Stimulated activated CD8-positive, alpha-beta memory T cell treated with anti-CD3 and anti-CD28 coated beads, Interleukin-7, amount 100 ng/mL, for 1 hour (primary cell): ENCODE measurements at regions not wholly inside any gene's neighbourhood (a gene's known extent, or its start where the extent isn't known, plus 50 kb on each side); places are given as distances from the start of the nearest gene placed in this dataset.
A peak's percentile ranks its signal among the peaks of the same experiment; 100 is the strongest.

Source experiments
- DNase-seq, 2 donors: peaks; one replicate each; pipeline ENCODE4 v3.0.0-alpha.2; 2020; ENCODE audit warnings: low read depth in 2 of 2

- no peak for DNase-seq
Measured at GRCh38 chr17:77321649-77322513, 181.1 kb downstream of the SEC14L1 start.

GRCh38 chr17:77322514-77323412 lies 182.0 kb downstream of the SEC14L1 start:
- DNase-seq: no peak

DNA sequence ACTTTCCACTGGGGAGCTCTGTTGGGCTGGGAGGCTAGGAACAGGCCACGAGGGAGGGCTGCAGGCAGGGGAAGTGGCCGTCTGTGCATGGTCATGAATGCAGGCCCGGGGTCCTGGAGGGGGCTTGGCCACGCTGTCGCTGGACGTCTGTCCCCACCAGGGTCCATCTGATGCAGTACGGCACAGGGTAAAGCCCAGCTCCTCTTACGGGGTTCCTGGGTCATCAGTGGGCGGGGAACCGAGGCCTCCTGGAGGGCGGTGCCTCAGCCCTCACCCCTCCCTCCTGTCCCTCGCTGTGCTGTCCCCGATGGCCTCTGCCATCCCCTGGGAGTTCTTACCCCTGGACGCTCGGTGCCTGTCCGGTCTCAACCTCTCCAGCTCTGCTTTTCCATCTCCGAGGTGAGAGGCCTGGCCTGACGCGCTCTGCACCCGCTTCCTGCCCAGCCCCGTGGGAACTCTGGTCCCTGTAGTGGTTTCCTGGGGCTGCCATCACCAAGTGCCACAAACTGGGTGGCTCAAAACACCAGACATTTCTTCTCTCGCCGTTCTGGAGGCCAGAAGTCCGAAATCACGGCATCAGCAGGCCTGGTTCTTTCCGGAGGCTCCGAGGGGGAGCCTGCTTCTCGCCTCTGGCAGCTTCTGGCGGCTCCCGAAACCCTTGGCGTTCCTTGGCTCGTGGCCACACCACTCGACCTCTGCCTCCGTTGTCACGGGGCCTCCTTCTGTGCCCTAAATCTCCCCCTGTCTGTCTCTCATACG lies 182.8 kb downstream of the SEC14L1 start:
- no peak for DNase-seq

- DNase-seq: no peak
Measured at GRCh38 chr17:77324227-77324626, 183.5 kb downstream of the SEC14L1 start.

- DNase-seq: no peak
Measured at GRCh38 chr17:77325577-77326075, 184.9 kb downstream of the SEC14L1 start.

DNA sequence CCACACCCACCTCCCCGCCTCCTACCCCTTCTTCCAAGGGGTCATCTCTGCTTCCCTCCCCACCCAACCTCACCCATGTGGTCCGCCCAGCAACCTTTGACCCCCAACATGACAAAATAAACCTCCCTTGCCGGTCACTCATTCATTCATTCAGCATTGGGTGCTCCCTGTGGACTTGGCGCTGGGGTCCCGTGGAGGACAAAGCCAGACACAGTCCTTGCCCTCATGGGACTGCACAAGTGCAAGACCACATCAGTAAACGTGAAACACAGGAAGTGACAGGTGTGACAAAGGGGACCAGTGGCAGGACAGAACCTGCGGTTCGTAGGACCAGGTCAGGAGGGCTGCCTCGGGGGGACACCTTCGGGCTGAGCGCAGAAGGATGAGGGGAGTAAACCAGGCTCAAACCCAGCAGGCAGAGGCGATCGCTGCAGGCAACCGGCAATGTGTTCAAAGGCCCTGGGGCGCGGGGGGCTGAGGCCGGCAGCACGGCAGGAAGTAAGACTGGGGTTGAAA lies 185.4 kb downstream of the SEC14L1 start:
- no peak for DNase-seq

DNA sequence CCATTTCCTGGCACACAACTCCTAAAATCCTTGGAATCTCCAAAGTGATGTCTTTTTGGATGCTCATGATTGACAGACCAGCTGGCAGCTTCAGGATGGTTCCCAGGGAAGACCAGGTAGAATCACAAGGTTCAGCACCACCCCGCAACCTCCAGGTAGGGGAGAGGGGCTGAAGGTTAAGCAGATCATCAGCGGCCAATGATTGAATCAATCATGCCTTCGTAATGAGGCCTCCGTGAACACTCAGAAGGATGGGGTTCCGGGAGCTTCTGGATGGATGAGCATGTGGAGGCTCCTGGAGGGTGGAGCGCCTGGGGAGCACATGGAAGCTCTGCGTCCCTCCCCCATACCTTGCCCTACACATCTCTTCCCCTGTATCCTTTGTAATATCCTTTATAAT lies 185.9 kb downstream of the SEC14L1 start:
- no peak for DNase-seq

DNA sequence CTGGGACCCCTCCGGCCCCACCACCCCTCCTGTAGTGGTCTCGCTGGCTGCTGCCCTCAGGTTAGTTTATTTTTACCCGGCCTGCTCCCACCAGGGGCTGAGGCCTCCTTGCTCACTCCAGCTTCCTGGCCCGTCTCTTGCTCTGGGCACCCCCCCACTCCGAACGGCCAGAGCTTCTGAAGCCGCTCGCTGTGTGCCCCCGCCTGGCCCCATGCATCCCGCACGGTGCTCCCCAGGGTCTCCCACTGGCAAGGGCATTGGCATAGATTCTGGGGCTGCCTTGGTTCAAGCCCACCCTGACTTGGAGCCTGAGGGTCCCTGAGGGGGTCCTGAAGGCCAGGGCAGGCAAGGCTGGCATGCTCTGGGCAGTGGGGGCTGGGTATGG lies 186.4 kb downstream of the SEC14L1 start:
- no peak for DNase-seq

DNA sequence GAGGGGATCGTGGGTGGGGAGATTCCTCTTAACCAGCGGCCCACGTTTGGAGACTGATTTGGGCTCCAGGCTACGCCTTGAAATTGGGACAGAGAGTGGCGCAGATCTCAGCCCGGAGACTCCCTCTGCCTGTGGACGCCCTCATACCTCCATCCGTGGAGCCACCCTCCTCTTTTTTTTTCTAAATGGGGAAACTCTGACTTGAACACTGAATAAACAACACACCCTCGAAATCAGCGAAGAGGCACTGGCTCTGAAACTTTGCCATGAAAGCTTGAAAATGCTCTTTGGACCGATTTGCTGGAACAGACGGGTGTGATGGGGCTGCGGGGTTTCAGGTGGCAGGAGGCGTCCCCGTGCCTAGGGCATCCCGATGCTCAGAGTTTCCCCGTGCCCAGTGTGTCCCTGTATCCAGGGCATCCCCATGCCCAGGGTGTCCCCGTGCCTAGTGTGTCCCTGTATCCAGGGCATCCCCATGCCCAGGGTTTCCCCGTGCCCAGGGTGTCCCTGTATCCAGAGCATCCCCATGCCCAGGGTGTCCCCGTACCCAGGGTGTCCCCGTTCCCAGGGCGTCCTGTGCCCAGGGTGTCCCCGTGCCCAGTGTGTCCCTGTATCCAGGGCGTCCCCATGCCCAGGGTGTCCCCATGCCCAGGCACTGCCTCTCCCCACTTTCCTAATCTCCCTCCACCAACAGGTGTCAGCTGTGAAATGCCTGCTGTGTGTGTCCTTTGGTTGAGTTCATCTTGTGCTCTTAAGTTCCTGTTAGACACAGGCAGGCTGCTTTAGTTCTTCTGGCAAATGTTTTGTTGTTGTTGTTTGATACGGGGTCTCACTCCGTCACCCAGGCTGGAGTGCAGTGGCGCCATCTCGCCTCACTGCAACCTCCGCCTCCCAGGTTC lies 187.0 kb downstream of the SEC14L1 start:
- DNase-seq: no peak

DNA sequence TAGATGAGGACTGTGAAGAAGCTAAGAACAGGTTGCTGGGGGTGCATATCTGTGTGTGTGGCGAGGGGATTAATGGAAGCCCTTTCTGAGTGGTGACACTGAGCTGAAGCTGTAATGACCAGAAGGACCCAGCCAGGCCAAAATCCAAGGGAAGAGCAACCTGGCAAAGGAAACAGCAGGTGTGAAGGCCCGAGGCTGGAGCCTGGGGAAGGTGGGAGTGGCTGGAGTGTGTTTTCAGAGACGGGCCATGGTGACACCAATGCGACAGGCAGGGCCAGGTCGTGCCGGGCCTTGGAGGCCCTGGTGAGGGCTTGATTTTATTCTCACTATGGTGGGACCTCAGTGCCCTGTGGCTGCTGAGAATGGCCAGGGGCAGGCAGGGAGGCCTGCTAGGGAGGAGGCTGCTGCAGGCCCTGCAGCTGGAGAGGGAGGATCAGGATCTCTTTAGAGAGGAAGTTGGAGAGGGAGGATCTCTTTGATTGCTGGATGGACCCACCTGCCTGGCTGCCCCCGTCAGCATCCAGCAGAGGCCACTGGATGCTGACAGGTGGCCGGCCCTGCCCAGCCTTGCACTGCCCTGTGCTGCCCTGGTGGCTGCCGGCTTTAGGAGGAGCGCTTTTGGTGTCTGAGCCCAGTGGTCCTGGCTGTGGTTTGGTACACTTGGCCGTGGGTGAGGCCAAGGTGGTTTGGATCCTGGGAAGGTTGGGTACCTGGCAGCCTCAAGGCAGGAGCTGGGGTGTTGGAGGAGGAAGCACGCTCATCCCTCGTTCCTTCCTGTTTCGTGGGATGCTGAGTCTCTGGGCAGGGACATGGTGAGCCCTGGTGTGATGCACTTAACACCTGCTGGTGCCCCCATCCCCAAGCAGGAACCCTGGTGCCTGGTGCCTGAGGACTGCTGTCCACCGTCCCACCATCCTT lies 188.3 kb downstream of the SEC14L1 start:
- no peak for DNase-seq

DNA sequence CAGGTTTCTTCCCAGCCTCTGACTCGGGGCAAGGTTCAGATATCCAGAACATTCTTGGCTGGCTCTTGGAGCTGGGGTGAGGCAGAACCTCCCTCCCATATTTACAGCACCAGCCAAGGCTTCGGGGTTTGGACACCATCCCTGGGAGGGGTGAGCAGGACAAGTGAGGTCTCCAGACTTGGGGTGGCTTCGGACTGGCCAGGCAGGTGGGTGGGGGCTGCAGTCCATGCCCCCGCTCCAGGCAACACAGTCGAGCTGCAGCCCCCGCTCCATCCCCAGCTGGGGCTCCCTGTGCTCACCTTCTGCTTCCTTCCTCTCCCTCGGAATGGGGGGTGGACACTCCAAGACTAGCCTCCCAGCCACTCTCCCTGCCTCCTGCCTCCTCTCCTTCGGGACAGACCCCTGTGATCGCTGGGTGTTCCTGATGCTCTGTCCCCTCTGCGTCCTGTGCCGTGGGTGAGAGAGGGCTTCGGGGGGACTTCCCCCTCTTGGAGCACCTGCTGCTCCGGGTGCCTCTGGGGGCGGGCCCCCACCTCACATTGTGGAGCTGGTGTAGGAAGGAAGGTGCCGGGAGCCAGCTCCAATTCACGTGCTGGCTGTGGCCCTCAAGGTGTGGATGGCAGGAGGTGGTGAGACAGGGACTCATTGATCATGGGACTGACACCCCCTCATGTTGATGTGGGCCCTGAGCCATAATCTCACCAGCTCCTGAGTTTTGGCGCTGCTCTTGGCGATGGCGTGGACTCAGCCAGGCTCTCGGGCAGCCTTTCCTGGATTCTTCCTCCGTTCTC lies 189.2 kb downstream of the SEC14L1 start:
- DNase-seq: no peak

- DNase-seq: no peak
Measured at GRCh38 chr17:77330602-77331081, 189.9 kb downstream of the SEC14L1 start.

- DNase-seq: peak; percentile 92 to 98
Measured at GRCh38 chr17:77331301-77331864, 190.6 kb downstream of the SEC14L1 start.

GRCh38 chr17:77332034-77332971 lies 191.5 kb downstream of the SEC14L1 start:
- DNase-seq: no peak

GRCh38 chr17:77332981-77333685 lies 192.4 kb downstream of the SEC14L1 start:
- no peak for DNase-seq

- DNase-seq: no peak
Measured at GRCh38 chr17:77337150-77337549, 196.4 kb downstream of the SEC14L1 start.
